HG02973 (cell line): ENCODE measurements at regions not wholly inside any gene's neighbourhood (a gene's known extent, or its start where the extent isn't known, plus 50 kb on each side); places are given as distances from the start of the nearest gene placed in this dataset.

Source experiments
- ATAC-seq: cut with Tn5 transposase; IDR thresholded peaks from one replicate; pipeline ENCODE4 v1.9.1; 2021; ENCODE audit warnings: moderate library complexity; ENCODE audit not compliant: unreplicated experiment

DNA sequence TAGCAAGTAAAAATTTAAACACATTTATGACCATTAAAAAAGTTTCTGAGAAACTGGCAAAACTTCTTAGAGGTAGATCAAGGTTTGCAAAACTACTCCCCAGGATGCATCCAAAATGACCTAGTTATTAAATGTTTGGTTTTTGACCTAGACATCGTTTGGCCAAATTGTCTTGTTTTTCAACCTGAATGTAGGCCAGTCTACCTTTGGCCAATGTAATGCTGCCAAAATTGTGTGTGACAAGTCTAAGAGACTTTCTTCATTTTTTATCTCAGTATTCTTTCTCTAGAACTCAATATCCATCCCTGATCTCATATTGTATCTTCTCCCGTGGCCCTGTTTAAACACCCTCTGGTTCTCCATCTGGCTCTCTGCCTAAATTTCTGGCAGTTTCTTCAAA lies 202.0 kb downstream of the CXCL12 start:
- ATAC-seq: no peak

DNA sequence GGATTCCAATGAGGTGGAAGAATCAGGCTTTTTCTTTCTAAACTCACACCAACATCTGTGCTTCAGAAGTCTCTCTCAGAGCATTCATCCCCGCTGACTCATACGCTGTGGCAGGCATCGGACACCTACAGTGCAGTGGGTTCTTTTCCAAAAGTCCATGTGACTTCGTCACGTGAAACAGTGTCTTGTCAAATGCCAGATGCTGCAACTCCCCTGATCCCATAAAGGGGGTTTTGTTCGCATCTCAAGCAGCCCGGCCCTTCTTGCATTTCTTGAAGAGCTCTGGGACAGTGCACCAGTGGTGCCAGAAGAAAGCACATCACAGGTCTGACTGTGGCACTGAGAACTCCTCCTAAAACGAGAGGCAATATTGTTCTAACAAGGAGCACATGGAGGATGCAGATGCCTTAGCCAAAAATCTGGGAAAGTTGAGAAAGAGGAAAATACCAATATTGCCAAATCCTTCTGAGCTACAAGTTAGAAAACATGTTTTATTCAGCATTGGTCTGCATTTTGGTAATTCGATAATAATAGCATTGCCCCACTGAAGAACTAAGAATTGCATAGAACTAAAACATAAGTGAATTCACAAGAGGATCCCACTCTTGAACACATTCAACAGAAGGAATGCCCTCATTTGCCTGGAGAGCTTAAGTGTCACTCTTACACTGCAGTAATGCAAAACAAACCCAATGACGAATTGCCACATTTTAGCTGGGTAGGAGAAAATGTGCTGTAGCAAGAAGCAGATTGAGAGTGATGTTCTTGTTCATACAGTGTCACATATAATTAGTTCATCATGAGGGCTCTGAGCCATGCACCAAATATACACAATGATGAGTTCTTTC lies 204.4 kb downstream of the CXCL12 start:
- no peak for ATAC-seq

DNA sequence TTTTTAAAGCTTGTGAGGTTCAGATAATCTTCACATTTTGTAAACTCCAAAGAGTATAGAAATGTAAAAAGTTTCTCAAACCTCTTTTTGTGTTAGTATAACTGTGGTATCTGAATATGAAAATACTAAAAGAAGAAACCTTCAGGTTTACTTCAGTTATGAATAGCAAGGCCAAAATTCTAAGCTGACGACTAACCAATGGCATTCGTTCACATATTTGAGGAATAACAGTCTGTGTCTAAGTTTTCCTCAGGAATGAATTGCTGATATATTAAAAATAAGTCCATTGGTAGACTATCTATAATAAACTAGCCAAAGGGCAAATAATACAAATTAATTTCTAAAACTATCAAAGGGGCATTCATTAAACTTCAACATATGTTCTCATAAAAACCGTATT lies 206.0 kb downstream of the CXCL12 start:
- ATAC-seq: no peak

- no peak for ATAC-seq
These were observed 206.6 kb downstream of the CXCL12 start for GRCh38 chr10:44178281-44178680.

DNA sequence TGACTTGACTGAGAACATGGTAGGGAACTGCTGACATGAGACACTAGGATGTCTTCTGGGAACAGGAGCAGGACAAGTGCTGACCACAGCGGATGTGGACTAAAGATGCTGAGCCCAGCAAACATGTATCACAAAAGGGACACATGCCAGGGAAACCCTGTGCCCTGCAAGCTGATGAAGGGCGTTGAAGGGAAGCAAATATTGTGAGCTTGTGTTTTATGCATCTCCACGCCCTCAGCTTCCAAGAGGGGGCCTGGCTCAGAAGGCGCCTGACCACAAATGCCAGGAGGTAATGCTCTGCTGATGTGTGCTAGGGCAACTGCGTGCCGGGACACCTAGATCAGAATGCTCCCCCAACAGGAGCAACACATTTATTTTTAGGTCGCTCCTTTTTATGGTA lies 207.3 kb downstream of the CXCL12 start:
- ATAC-seq: no peak

- ATAC-seq: no peak
These were observed 208.6 kb downstream of the CXCL12 start for GRCh38 chr10:44176311-44176710.

DNA sequence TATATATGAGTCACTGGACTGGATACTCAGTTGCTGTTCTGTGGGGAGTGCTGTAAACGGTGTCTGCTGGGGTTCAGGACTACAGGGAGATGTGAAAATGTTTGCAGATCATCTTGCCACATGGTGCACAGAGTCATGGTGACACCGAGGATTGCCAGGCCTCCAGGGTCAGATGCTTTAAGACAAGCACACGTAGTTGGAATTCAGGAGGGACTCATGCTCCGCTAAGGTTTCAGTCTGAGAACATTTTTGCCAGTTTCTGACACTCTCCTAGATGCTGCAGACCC lies 211.3 kb downstream of the CXCL12 start:
- ATAC-seq: no peak

- ATAC-seq: no peak
These were observed 211.9 kb downstream of the CXCL12 start for GRCh38 chr10:44172883-44173607.

DNA sequence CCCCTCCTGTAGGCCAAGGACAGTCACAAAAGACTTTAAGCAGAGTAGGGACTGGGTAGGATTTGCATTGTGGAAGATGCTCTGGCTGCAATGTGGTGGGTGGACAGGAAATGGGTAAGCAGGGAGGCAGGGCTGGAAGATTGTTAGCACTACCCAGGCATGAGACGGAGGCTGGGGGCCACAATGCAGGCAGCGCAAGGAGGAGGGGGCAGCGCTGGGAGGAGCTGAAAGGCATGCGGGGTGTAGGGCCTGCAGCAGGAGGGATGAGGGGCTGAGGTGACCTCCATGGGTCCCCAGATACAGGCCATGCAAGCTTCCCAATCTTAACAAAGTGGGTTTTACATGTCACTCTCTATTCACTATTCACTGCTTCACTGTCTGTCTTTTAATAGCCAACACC lies 213.1 kb downstream of the CXCL12 start:
- ATAC-seq: no peak

DNA sequence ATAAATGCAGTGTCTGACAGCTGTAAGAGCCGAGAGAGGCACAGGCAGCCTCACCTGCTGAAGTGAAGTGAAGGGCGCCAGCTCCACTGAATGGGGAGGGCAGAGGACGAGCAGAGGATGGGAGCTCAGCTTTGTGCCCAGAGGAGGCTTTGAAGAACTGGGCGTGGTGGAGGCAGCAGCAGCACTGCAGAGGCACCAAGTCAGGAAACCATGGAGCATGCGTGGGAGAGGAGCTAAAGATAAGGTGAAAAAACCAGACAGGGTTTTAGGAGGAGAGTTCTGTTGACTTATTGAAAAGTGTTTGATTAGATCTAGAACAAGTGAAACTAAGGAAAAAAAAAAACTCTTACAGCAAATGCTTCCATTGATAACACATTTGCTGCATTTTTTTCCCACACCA lies 216.4 kb downstream of the CXCL12 start:
- no peak for ATAC-seq

- ATAC-seq: no peak
These were observed 217.1 kb downstream of the CXCL12 start for GRCh38 chr10:44167752-44168151.

DNA sequence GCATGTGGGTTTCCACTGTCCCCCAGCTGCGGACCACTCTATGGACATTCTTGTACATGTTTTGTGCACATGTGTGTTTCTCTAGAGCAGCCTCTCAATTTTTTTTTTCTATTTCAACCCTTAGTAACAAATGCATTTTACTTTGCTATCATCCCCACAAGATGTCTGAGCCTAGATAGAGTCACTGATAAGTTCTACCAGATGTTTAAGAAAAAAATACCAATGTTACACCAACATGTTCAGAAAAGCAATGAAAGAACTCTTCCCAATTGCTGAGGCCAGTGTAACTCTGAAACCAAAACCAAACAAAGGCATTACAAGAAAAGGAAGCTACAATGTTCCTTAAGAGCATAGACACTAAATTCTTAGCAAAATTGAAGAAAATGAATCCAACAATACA lies 218.5 kb downstream of the CXCL12 start:
- ATAC-seq: no peak

- no peak for ATAC-seq
These were observed 220.5 kb downstream of the CXCL12 start for GRCh38 chr10:44164251-44164956.

DNA sequence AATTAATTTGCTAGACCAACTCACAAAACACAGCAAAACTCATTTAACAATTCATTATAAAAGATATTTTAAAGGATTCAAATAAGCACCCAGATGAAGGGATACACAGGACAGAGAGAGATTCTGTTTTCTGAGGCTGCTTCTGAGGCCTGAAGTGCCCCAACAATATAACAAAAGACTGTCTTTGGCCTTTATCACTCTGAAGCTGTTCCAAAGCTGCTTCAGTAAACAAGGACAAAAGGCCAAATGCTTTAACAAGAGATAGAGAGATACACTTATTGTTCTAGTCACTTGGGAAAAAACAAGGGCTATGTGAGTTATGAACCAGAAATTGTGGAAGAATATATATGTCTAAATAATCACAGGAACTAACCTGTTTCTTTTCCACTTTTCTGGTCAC lies 223.7 kb downstream of the CXCL12 start:
- no peak for ATAC-seq

DNA sequence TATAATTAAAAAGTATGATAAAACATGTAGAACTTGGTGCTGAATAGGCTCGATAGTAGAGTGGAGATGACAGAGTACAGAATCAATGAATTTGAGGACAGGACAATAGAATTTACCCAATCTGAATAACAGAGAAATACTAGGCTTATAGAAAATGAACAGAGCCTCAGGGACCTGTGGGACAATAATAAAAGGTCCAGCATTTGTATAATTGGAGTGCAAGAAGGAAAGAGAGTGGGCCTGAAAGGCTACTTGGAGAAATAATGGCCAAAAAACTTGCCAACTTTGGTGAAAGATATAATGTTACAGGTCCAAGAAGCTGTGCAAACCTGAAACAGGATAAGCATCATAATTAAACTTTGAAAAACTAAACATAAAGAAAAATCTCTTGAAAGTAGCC lies 227.3 kb downstream of the CXCL12 start:
- ATAC-seq: no peak

- ATAC-seq: no peak
These were observed 229.9 kb downstream of the CXCL12 start for GRCh38 chr10:44154956-44155355.

GRCh38 chr10:44153918-44154670 lies 230.8 kb downstream of the CXCL12 start:
- no peak for ATAC-seq

DNA sequence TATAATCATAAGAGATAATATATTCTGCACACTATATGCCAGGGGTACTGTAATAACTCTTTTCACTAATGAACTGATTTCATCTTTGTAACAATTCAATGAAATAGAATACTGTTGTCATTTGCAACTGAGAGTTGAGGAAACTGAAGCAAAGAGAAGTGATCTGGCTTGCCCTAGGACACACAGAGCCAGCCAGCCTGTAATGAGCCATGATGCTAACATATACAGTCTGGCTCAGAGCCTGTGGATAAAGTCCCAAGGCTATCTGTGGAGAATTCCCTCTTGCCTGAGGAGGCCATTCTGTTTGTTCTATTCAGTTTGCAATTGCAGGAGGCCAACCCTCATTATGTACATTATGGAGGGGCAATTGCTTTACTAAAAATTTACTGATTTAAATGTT lies 241.3 kb downstream of the CXCL12 start:
- no peak for ATAC-seq

DNA sequence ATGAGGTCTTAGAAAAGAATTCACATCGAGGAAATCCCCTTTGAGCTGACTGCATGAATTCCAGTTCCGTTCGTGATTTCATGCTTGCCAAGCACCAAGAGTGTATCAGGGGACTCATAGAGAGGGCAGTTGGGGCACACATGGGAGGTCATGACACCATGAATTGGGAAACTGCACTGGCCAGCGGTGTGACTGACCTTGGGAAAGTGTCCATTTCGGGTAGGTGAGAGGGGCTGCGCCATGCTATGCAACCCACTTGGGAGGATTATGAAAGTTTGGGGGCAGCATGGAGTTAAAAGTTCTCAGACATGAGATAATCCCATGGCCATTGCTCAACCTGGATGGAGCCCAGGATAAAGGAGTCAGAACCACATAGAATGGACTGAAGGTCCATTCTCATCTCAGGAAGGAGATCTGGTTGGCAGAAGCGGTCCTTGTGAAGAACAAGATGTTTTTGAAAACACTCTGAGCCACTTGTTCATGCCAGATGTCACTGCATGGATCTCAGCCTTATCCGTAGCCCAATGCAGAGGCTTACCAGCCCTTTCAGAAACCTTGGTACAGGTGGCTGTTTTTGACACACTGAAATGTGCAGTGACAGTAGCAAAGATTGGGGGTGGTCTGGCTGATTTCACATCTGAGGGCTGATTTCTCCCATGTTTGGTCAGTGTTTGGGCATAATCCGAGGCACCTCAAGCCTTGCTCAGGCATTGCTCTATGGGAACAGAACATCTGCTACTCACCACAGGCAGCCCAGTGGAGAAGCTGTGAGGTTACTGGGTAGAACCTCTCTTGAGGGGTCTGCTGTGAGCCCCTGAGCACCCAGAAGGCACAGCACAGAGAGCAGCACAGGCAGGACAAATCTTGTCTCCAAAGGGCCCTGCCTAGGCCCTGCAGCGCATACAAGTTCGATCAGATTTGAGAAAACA lies 252.3 kb downstream of the CXCL12 start:
- no peak for ATAC-seq

DNA sequence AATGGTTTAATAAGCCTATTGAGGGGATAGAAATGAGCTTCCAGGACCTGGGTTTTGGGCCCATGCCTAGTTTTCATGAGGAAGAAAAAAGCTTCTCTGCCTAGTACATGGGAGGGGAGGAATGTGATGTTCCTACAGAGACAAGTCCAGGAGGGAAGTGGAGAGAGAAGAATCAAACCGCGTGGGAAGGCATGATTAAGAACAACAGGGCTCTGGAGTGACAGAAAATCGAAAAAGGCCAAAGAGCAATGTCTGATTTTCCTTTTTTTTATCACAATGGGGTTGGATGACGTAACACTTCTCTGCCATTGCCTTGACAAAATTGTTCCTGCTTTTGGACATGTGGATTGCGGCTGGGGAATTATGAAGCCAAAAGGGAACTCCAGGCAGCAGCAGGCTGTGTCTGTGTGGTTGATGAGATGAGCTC lies 258.6 kb downstream of the CXCL12 start:
- ATAC-seq: no peak
